HCT116 (cell line): ENCODE measurements at regions not wholly inside any gene's neighbourhood (a gene's known extent, or its start where the extent isn't known, plus 50 kb on each side); places are given as distances from the start of the nearest gene placed in this dataset.

Source experiments
- ATAC-seq: fragments of 200-7000 bp; cut with Tn5 transposase; 2 replicates; pipeline ENCODE4 v1.9.1; 2020; ENCODE audit warnings: mild to moderate bottlenecking, moderate library complexity
- BruUV-seq: library from RNA; stranded (reverse); fragments of 400-500 nt; replicated peaks from 2 replicates; lab custom pipeline; 2021; lab: Mats Ljungman, UMichigan
- CTCF ChIA-PET: fragments of 300-600 bp; sonication (Branson Sonifier 250); formaldehyde crosslinking; loops from one replicate; lab custom pipeline; 2021; ENCODE audit warnings: antibody characterized with exemption; lab: Charles Lee
- POLR2A ChIA-PET: fragments of 300-600, 350-600 bp; sonication (Branson Sonifier 250); formaldehyde crosslinking; loops from one replicate; lab custom pipeline; 2021; ENCODE audit warnings: antibody characterized with exemption; lab: Charles Lee
- RAD21 ChIA-PET, 2 experiments: fragments of 300-600 bp; sonication (Branson Sonifier 250); formaldehyde crosslinking; loops; one replicate each; lab custom pipeline; 2023; ENCODE audit warnings: low total read pairs in 2 of 2; ENCODE audit not compliant: uncharacterized antibody in 2 of 2, unreplicated experiment in 2 of 2, low non-redundant PET in 1 of 2; lab: Charles Lee
- DNase-seq: peaks from one replicate; pipeline ENCODE4 v3.0.0-alpha.2; 2010; ENCODE audit warnings: low read depth, low spot score
- H2AFZ ChIP-seq: fragments of 200-600 bp; shearing (Covaris generic), sonication (generic); 2 replicates; pipeline ENCODE4 v1.6.1; 2017; ENCODE audit warnings: low read depth, mixed run types, mixed read lengths, antibody characterized with exemption, low read length; ENCODE audit not compliant: poor library complexity, severe bottlenecking
- H3K27ac ChIP-seq: 2 replicates; pipeline ENCODE4 v1.5.1; 2012; ENCODE audit warnings: low read depth, low read length
- H3K27me3 ChIP-seq: fragments of 200-600 bp; sonication (generic); 2 replicates; pipeline ENCODE4 v1.6.1; 2016; ENCODE audit warnings: mixed run types, low read length, mixed read lengths; ENCODE audit not compliant: insufficient read depth
- H3K36me3 ChIP-seq, 2 experiments: fragments of 200-500 bp in 1 of 2; fragments of 200-600 bp in 1 of 2; sonication (Bioruptor generic) in 1 of 2; sonication (generic) in 1 of 2; 2 replicates each; pipeline versions ENCODE4 v1.5.1 to v1.6.1; 2014 to 2016; ENCODE audit warnings: low read length in 2 of 2, inconsistent platforms in 1 of 2, mixed read lengths in 1 of 2, mixed run types in 1 of 2; ENCODE audit not compliant: insufficient read depth in 2 of 2, control insufficient read depth in 1 of 2
- H3K4me1 ChIP-seq, 2 experiments: fragments of 200-600 bp in 1 of 2; sonication (generic) in 1 of 2; 2 replicates each; pipeline versions ENCODE4 v1.5.1 to v1.6.1; 2012 to 2017; ENCODE audit warnings: low read length in 2 of 2, inconsistent platforms in 1 of 2, mild to moderate bottlenecking in 1 of 2, mixed read lengths in 1 of 2, mixed run types in 1 of 2, moderate library complexity in 1 of 2; ENCODE audit not compliant: insufficient read depth in 2 of 2, control insufficient read depth in 1 of 2
- H3K4me2 ChIP-seq: fragments of 200-600 bp; sonication (generic); 2 replicates; pipeline ENCODE4 v1.6.1; 2017; ENCODE audit warnings: mixed run types, low read length, mixed read lengths
- H3K4me3 ChIP-seq, 2 experiments: fragments of 200-600 bp in 1 of 2; sonication (generic) in 1 of 2; replicated peaks in 1 of 2; 2 replicates each; pipeline ENCODE4 v1.5.1; 2011 to 2016; ENCODE audit warnings: low read length in 2 of 2, control low read depth in 1 of 2, low read depth in 1 of 2, mild to moderate bottlenecking in 1 of 2, mixed read lengths in 1 of 2, mixed run types in 1 of 2
- H3K79me2 ChIP-seq: fragments of 200-600 bp; sonication (generic); 2 replicates; pipeline ENCODE4 v1.6.1; 2017; ENCODE audit warnings: mild to moderate bottlenecking, mixed run types, low read length, moderate library complexity, mixed read lengths; ENCODE audit not compliant: insufficient read depth
- H3K9ac ChIP-seq: fragments of 200-600 bp; sonication (generic); 2 replicates; pipeline ENCODE4 v1.6.1; 2016; ENCODE audit warnings: low read length, mixed read lengths
- H3K9me2 ChIP-seq: fragments of 200-600 bp; sonication (generic), shearing (Covaris generic); 2 replicates; pipeline ENCODE4 v1.6.1; 2017; ENCODE audit warnings: mixed run types, mild to moderate bottlenecking, moderate library complexity; ENCODE audit not compliant: insufficient read depth
- H3K9me3 ChIP-seq, 2 experiments: fragments of 200-500 bp in 1 of 2; fragments of 200-600 bp in 1 of 2; sonication (Bioruptor generic) in 1 of 2; sonication (generic) in 1 of 2; 2 replicates each; pipeline ENCODE4 v1.6.1; 2014 to 2017; ENCODE audit warnings: low read length in 2 of 2, mixed read lengths in 2 of 2, inconsistent platforms in 1 of 2, low read depth in 1 of 2, mild to moderate bottlenecking in 1 of 2, mixed run types in 1 of 2, moderate library complexity in 1 of 2; ENCODE audit not compliant: control insufficient read depth in 1 of 2, insufficient read depth in 1 of 2
- H4K20me1 ChIP-seq: fragments of 200-600 bp; sonication (generic), shearing (Covaris generic); 2 replicates; pipeline ENCODE4 v1.6.1; 2017; ENCODE audit warnings: mixed run types, mild to moderate bottlenecking, moderate library complexity; ENCODE audit not compliant: insufficient read depth
- CBX3 ChIP-seq: IDR thresholded peaks from 2 replicates; pipeline ENCODE4 v1.6.1; 2012; ENCODE audit warnings: low read depth
- EGR1 ChIP-seq: IDR thresholded peaks from 2 replicates; pipeline ENCODE4 v1.6.1; 2012; ENCODE audit warnings: low read depth
- ELF1 ChIP-seq: IDR thresholded peaks from 2 replicates; pipeline ENCODE4 v1.6.1; 2012; ENCODE audit warnings: low read depth, borderline replicate concordance
- EZH2 ChIP-seq: fragments of 200-600 bp; sonication (generic); IDR thresholded peaks from 2 replicates; pipeline ENCODE4 v1.6.1; 2017; ENCODE audit warnings: antibody characterized with exemption, mixed run types
- YY1 ChIP-seq: IDR thresholded peaks from 2 replicates; pipeline ENCODE4 v1.6.1; 2011; ENCODE audit warnings: low read length, low read depth, moderate library complexity, mild to moderate bottlenecking; ENCODE audit not compliant: insufficient replicate concordance; ENCODE audit errors: extremely low read depth
- ZNF274 ChIP-seq: fragments of 200-500 bp; sonication (Bioruptor generic); IDR thresholded peaks from 2 replicates; pipeline ENCODE4 v1.6.1; 2014; ENCODE audit warnings: mild to moderate bottlenecking, low read depth, low read length, inconsistent platforms
- intact Hi-C: fragments of 100-400 bp; cut with micrococcal nuclease; formaldehyde crosslinking; loops from 2 replicates; pipeline ENCODE4 v1.10.0; 2022
- TF ChIP-seq, protein P1 (sequence below), 3 experiments: fragments of 200-600 bp in 1 of 3; sonication (generic) in 1 of 3; IDR thresholded peaks in 2 of 3; conservative IDR thresholded peaks in 1 of 3; 2 replicates each; pipeline ENCODE4 v1.5.1; 2012 to 2017; ENCODE audit warnings: low read depth in 2 of 3, low read length in 2 of 3, antibody characterized with exemption in 1 of 3, borderline replicate concordance in 1 of 3, control low read depth in 1 of 3, mild to moderate bottlenecking in 1 of 3, mixed read lengths in 1 of 3, mixed run types in 1 of 3, moderate library complexity in 1 of 3; ENCODE audit not compliant: insufficient read depth in 1 of 3

DNA sequence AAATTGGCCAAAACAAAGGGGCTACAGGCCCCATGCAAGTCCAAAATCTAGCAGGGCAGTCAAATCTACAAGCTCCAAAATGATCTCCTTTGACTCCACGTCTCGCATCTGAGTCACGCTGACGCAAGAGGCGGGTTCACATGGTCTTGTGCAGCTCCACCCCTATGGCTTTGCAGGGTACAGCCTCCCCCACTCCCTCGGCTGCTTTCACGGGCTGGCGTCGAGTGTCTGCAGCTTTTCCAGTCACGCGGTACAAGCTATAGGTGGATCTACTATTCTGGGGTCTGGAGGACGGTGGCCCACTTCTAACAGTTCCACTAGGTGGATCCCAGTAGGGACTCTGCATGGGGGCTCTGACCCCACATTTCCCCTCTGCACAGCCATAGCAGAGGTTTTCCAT is 99.2 kb upstream of the KCNIP4 start:
- no peaks in the 10 kb centered on the region for H3K9me2 ChIP-seq
- H2AFZ ChIP-seq, result no peak overlapping the region
- no peaks in the 10 kb centered on the region for H3K79me2 ChIP-seq
- H4K20me1 ChIP-seq, result no peaks in the 10 kb centered on the region
- H3K9me3 ChIP-seq, result no peaks in the 10 kb centered on the region; a peak in 1 of 4 replicates
- no peak overlapping the region for H3K4me3 ChIP-seq
- no peaks in the 10 kb centered on the region for H3K27me3 ChIP-seq
- no peak overlapping the region for H3K9ac ChIP-seq
- no peak for TF ChIP-seq YY1
- TF ChIP-seq ELF1, result no peak
- ATAC-seq (no peak), DNase-seq (no peak)
- intact Hi-C loops, result no loop called here
- no peak overlapping the region for H3K27ac ChIP-seq
- CTCF ChIA-PET, result no interaction called here
- no peak overlapping the region for H3K4me2 ChIP-seq
- RAD21 ChIA-PET, result no interaction called here
- BruUV-seq, result no TSS peak
- POLR2A ChIA-PET, result no interaction called here
- H3K4me1 ChIP-seq, result no peaks in the 10 kb centered on the region
- no peaks in the 10 kb centered on the region for H3K36me3 ChIP-seq

DNA sequence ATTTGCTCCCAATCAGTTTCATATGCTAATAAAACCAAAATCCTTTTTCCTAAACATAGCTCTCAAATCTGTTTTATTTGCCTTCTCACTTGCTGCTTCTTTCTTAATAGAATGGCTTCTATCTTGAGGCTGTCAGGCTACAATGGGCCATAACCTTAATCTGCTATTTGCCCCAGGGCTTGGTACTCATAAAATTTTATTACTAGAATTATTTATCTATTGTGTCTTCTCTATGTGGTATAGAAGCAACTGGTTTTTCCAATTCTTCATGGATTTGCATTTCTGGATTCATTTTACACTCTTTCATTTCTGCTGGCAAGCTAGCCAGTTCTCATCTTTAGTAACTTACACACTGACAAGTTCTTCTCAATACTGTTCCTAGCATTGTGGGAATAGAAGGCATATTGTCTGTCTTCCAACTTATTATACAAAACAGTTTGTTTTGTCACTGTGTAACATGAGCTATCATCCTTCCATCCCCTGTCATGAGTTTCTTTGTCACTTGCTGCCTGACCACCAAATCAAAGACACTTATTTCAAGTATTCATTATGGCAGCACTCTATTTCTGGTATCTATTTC is 96.6 kb upstream of the KCNIP4 start:
- DNase-seq, result no peak
- ChIA-PET POLR2A (no interaction called here), CTCF (no interaction called here), RAD21 (no interaction called here)
- no peaks in the 10 kb centered on the region for H4K20me1 ChIP-seq
- no peak for ATAC-seq
- no peaks in the 10 kb centered on the region for H3K79me2 ChIP-seq
- no peak overlapping the region for H3K4me2 ChIP-seq
- H2AFZ ChIP-seq, result no peak overlapping the region
- no peaks in the 10 kb centered on the region for H3K4me1 ChIP-seq
- intact Hi-C loops, result no loop called here
- H3K9me2 ChIP-seq, result no peaks in the 10 kb centered on the region
- no peak overlapping the region for H3K4me3 ChIP-seq
- H3K27ac ChIP-seq, result no peak overlapping the region
- no peaks in the 10 kb centered on the region; a peak in 1 of 4 replicates for H3K9me3 ChIP-seq
- no peak overlapping the region for H3K9ac ChIP-seq
- no peaks in the 10 kb centered on the region for H3K27me3 ChIP-seq
- H3K36me3 ChIP-seq, result no peaks in the 10 kb centered on the region
- no TSS peak for BruUV-seq
- TF ChIP-seq YY1, result no peak
- TF ChIP-seq, protein P1, sequence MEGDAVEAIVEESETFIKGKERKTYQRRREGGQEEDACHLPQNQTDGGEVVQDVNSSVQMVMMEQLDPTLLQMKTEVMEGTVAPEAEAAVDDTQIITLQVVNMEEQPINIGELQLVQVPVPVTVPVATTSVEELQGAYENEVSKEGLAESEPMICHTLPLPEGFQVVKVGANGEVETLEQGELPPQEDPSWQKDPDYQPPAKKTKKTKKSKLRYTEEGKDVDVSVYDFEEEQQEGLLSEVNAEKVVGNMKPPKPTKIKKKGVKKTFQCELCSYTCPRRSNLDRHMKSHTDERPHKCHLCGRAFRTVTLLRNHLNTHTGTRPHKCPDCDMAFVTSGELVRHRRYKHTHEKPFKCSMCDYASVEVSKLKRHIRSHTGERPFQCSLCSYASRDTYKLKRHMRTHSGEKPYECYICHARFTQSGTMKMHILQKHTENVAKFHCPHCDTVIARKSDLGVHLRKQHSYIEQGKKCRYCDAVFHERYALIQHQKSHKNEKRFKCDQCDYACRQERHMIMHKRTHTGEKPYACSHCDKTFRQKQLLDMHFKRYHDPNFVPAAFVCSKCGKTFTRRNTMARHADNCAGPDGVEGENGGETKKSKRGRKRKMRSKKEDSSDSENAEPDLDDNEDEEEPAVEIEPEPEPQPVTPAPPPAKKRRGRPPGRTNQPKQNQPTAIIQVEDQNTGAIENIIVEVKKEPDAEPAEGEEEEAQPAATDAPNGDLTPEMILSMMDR (IDR thresholded peaks at IDR 0.05 in 2 of 3, conservative IDR thresholded peaks at IDR 0.05 in 1 of 3; ENCODE audit: borderline replicate concordance in 1 of 3, insufficient read depth in 1 of 3, low read depth in 2 of 3, low read length in 2 of 3), result no peak
- no peak for TF ChIP-seq EGR1
- TF ChIP-seq EZH2, result no peak
- no peak for TF ChIP-seq CBX3
- no peak for TF ChIP-seq ZNF274
